ENCODE measurements at regions not wholly inside any gene's neighbourhood (a gene's known extent, or its start where the extent isn't known, plus 50 kb on each side); places are given as distances from the start of the nearest gene placed in this dataset.

GRCh38 chr10:121076776-121077715 is 225.9 kb downstream of the WDR11 start:
- no peak for DNase-seq

GRCh38 chr10:121078036-121078435 is 226.9 kb downstream of the WDR11 start:
- no peak for DNase-seq

- no peak for DNase-seq
Measured at GRCh38 chr10:121078672-121079102, 227.5 kb downstream of the WDR11 start.

- DNase-seq, result no peak
Measured at GRCh38 chr10:121079226-121079625, 228.1 kb downstream of the WDR11 start.

- DNase-seq, result no peak
Measured at GRCh38 chr10:121080281-121080891, 229.2 kb downstream of the WDR11 start.

- DNase-seq, result no peak
Measured at GRCh38 chr10:121081306-121081705, 230.1 kb downstream of the WDR11 start.

- DNase-seq, result no peak
Measured at GRCh38 chr10:121082984-121083383, 231.8 kb downstream of the WDR11 start.

- no peak for DNase-seq
Measured at GRCh38 chr10:121084016-121084674, 233.0 kb downstream of the WDR11 start.

GRCh38 chr10:121084675-121085070 is 233.5 kb downstream of the WDR11 start:
- no peak for DNase-seq

GRCh38 chr10:121085367-121085766 is 234.2 kb downstream of the WDR11 start:
- DNase-seq, result no peak

GRCh38 chr10:121087129-121087528 is 236.0 kb downstream of the WDR11 start:
- no peak for DNase-seq

GRCh38 chr10:121087688-121088087 is 236.5 kb downstream of the WDR11 start:
- no peak for DNase-seq

GRCh38 chr10:121088524-121088923 is 237.4 kb downstream of the WDR11 start:
- DNase-seq, result no peak

- DNase-seq, result no peak
Measured at GRCh38 chr10:121089434-121089833, 238.3 kb downstream of the WDR11 start.

GRCh38 chr10:121091961-121092719 is 241.0 kb downstream of the WDR11 start:
- DNase-seq, result no peak

- DNase-seq, result no peak
Measured at GRCh38 chr10:121092720-121093095, 241.5 kb downstream of the WDR11 start.

- DNase-seq, result no peak
Measured at GRCh38 chr10:121096617-121097431, 245.7 kb downstream of the WDR11 start.

GRCh38 chr10:121098211-121098610 is 247.0 kb downstream of the WDR11 start:
- DNase-seq, result no peak

- DNase-seq, result no peak
Measured at GRCh38 chr10:121098751-121099150, 247.6 kb downstream of the WDR11 start.

- DNase-seq, result no peak
Measured at GRCh38 chr10:121099181-121099580, 248.0 kb downstream of the WDR11 start.

GRCh38 chr10:121099592-121099991 is 248.4 kb downstream of the WDR11 start:
- DNase-seq, result no peak

- no peak for DNase-seq
Measured at GRCh38 chr10:121101561-121101960, 250.4 kb downstream of the WDR11 start.

Data from activated CD4-positive, alpha-beta T cell treated with anti-CD3 and anti-CD28 coated beads, Interleukin-2, Interleukin-6, amounts not matched to agents 100 ng/mL and 50 ng/mL, durations not matched to agents 16 hours and 8 hours (primary cell).